GM21576 (cell line): ENCODE measurements at regions not wholly inside any gene's neighbourhood (a gene's known extent, or its start where the extent isn't known, plus 50 kb on each side); places are given as distances from the start of the nearest gene placed in this dataset.
"Not testable (repeated sequence)": the region's sequence is repeated elsewhere in the genome, so short reads cannot be mapped to it uniquely, and the experiment has no call there.

ENCODE experiments used
- ATAC-seq: cut with Tn5 transposase; IDR thresholded peaks from one replicate; pipeline ENCODE4 v1.9.1; 2021; ENCODE audit warnings: mild to moderate bottlenecking, moderate library complexity; ENCODE audit not compliant: unreplicated experiment

GRCh38 chr11:36775130-36775529, 177.1 kb upstream of the RAG2 start:
- ATAC-seq = no peak

GRCh38 chr11:36774603-36775002, 176.6 kb upstream of the RAG2 start:
- ATAC-seq = no peak

- ATAC-seq = peak; percentile 47
Observed at GRCh38 chr11:36763187-36763586, 165.2 kb upstream of the RAG2 start.

- ATAC-seq = no peak
Observed at GRCh38 chr11:36757075-36757474, 159.0 kb upstream of the RAG2 start.

- ATAC-seq = no peak
Observed at GRCh38 chr11:36753960-36754359, 155.9 kb upstream of the RAG2 start.

- no peak for ATAC-seq
Observed at GRCh38 chr11:36751996-36752395, 154.0 kb upstream of the RAG2 start.

GRCh38 chr11:36751335-36751781, 153.3 kb upstream of the RAG2 start:
- no peak for ATAC-seq

- ATAC-seq = no peak
Observed at GRCh38 chr11:36750349-36750748, 152.3 kb upstream of the RAG2 start.

- ATAC-seq = no peak
Observed at GRCh38 chr11:36748836-36749235, 150.8 kb upstream of the RAG2 start.

- ATAC-seq = peak; percentile 93
Observed at GRCh38 chr11:36746886-36747710, 149.1 kb upstream of the RAG2 start.

GRCh38 chr11:36744375-36745168, 146.5 kb upstream of the RAG2 start:
- no peak for ATAC-seq

- peak; percentile 51 for ATAC-seq
Observed at GRCh38 chr11:36743039-36743438, 145.0 kb upstream of the RAG2 start.

GRCh38 chr11:36741515-36741914, 143.5 kb upstream of the RAG2 start:
- no peak for ATAC-seq

GRCh38 chr11:36738292-36738861, 140.3 kb upstream of the RAG2 start:
- ATAC-seq = peak; percentile 36

GRCh38 chr11:36736103-36736502, 138.1 kb upstream of the RAG2 start:
- no peak for ATAC-seq

GRCh38 chr11:36733721-36734120, 135.7 kb upstream of the RAG2 start:
- ATAC-seq = not testable (repeated sequence)

GRCh38 chr11:36730761-36731160, 132.7 kb upstream of the RAG2 start:
- ATAC-seq = no peak

- ATAC-seq = no peak
Observed at GRCh38 chr11:36729825-36730224, 131.8 kb upstream of the RAG2 start.

GRCh38 chr11:36726420-36726819, 128.4 kb upstream of the RAG2 start:
- ATAC-seq = no peak

- ATAC-seq = no peak
Observed at GRCh38 chr11:36724742-36725385, 126.8 kb upstream of the RAG2 start.

GRCh38 chr11:36722421-36722820, 124.4 kb upstream of the RAG2 start:
- ATAC-seq = no peak
